ENCODE measurements at regions not wholly inside any gene's neighbourhood (a gene's known extent, or its start where the extent isn't known, plus 50 kb on each side); places are given as distances from the start of the nearest gene placed in this dataset.

DNA sequence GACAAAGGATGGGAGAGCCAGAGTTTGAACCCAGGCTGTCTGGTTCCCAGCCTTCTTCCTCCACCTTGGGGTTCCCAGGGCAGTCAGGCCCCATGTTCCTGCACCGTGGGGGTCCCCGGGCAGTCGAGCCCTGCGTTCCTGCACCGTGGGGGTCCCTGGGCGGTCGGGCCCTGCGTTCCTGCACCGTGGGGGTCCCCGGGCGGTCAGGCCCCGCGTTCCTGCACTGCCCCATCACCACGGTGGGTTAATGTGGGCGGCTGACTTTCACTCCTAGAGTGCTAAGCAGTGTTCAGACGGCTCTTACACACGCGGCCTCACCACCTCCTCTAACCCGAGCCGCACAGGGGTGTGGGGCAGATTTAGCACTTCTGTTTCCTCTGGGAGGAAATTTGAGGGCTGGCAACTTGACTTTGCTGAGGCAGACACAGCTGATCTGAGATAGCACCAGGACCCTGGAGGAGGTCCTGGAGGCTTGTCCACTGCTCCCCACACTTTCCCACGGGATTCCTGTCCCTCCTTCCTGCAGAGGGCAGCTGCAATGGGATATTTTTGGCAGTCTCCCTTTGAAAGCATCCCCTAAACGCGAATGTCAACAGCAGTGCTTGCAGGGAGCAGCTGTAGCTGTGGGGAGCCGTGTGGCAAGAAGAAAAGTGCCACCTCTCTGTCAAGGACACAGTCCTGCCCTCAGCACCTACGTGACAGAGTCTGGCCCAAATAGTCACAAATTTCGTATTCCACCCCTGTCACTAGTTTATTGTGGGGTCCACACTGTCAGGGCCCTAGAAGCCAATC is 239.4 kb downstream of the TEX29 start:
- H3K27ac ChIP-seq (ENCODE audit: insufficient read length, low read depth, low read length): no peak overlapping the region
- no peak overlapping the region for H3K56ac ChIP-seq (ENCODE audit: insufficient read length, low read depth, low read length)
- H3K9me3 ChIP-seq (ENCODE audit: control insufficient read depth, low read depth, low read length): no peaks in the 10 kb centered on the region
- no peak overlapping the region for H2BK5ac ChIP-seq (ENCODE audit: insufficient read length, low read length)
- Mint-ChIP-seq H3K9me3 (no peaks in the 10 kb centered on the region), H3K4me3 (no peak overlapping the region), H3K36me3 (ENCODE audit: insufficient read depth in 1 of 3, low read depth in 3 of 3) (no peaks in the 10 kb centered on the region), H3K27me3 (ENCODE audit: low read depth) (peaks cover 25% of the 10 kb centered on the region), H3K27ac (no peak overlapping the region), H3K4me1 (peaks cover 14 to 15% of the 10 kb centered on the region in 2 experiments)
- H3K79me2 ChIP-seq (ENCODE audit: insufficient read depth, low read length): no peaks in the 10 kb centered on the region
- H2BK120ac ChIP-seq (ENCODE audit: low read depth, low read length, poor library complexity, severe bottlenecking): no peak overlapping the region
- H4K91ac ChIP-seq (ENCODE audit: insufficient read length, low read depth, low read length): no peak overlapping the region
- no peak for DNase-seq
- no peak overlapping the region for H2BK20ac ChIP-seq (ENCODE audit: low read depth, low read length, poor library complexity, severe bottlenecking)
- no peak overlapping the region for H2BK15ac ChIP-seq (ENCODE audit: low read depth, low read length)
- H4K20me1 ChIP-seq (ENCODE audit: control insufficient read depth, insufficient read depth, insufficient read length): no peaks in the 10 kb centered on the region
- H3K4me2 ChIP-seq (ENCODE audit: insufficient read depth, insufficient read length, low read length): no peak overlapping the region
- WGBS (ENCODE audit: extremely low coverage, insufficient read length, low lambda C conversion rate): no CpG with 5 or more reads among the region's 26 CpGs
- TF ChIP-seq, protein P1, sequence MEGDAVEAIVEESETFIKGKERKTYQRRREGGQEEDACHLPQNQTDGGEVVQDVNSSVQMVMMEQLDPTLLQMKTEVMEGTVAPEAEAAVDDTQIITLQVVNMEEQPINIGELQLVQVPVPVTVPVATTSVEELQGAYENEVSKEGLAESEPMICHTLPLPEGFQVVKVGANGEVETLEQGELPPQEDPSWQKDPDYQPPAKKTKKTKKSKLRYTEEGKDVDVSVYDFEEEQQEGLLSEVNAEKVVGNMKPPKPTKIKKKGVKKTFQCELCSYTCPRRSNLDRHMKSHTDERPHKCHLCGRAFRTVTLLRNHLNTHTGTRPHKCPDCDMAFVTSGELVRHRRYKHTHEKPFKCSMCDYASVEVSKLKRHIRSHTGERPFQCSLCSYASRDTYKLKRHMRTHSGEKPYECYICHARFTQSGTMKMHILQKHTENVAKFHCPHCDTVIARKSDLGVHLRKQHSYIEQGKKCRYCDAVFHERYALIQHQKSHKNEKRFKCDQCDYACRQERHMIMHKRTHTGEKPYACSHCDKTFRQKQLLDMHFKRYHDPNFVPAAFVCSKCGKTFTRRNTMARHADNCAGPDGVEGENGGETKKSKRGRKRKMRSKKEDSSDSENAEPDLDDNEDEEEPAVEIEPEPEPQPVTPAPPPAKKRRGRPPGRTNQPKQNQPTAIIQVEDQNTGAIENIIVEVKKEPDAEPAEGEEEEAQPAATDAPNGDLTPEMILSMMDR (conservative IDR thresholded peaks at IDR 0.05): no peak
- H2BK12ac ChIP-seq (ENCODE audit: insufficient read length, low read depth, low read length): no peak overlapping the region
- H4K5ac ChIP-seq (ENCODE audit: insufficient read length, low read depth, low read length): no peak overlapping the region
- H3K79me1 ChIP-seq (ENCODE audit: insufficient read depth, low read depth, low read length, poor library complexity, severe bottlenecking): no peaks in the 10 kb centered on the region
- H3K4ac ChIP-seq (ENCODE audit: low read depth, low read length): no peak overlapping the region
- no peaks in the 10 kb centered on the region for H3K23me2 ChIP-seq (ENCODE audit: insufficient read length, low read depth, low read length, poor library complexity, severe bottlenecking)
- no peak overlapping the region for H3K9ac ChIP-seq (ENCODE audit: extremely low read depth, insufficient read length, low read length)
- no peak overlapping the region for H3T11ph ChIP-seq (ENCODE audit: low read length)
- H3K27me3 ChIP-seq (ENCODE audit: insufficient read depth, low read length): no peaks in the 10 kb centered on the region
- H2AK5ac ChIP-seq (ENCODE audit: insufficient read length, low read length): no peak overlapping the region
- no peak overlapping the region for H2AFZ ChIP-seq (ENCODE audit: low read length)
- no peak overlapping the region for H3K18ac ChIP-seq (ENCODE audit: insufficient read length, low read depth, low read length)
- no peaks in the 10 kb centered on the region; the same call in 1 of the 2 replicates for H3K4me1 ChIP-seq (ENCODE audit: insufficient read depth, low read length)
- H3K23ac ChIP-seq (ENCODE audit: insufficient read length, low read depth, low read length): no peak overlapping the region
- H4K8ac ChIP-seq (replicated peaks; ENCODE audit: insufficient read length, low read depth, low read length): no peak overlapping the region
- H3K14ac ChIP-seq (ENCODE audit: insufficient read depth, low read length): no peak overlapping the region
